Limb (tissue), 2 donors: ENCODE measurements at regions not wholly inside any gene's neighbourhood (a gene's known extent, or its start where the extent isn't known, plus 50 kb on each side); places are given as distances from the start of the nearest gene placed in this dataset.
A peak's percentile ranks its signal among the peaks of the same experiment; 100 is the strongest.

Source experiments
- DNase-seq, 2 donors: peaks; one replicate each; pipeline ENCODE4 v3.0.0-alpha.2; 2016; ENCODE audit errors: extremely low spot score in 2 of 2

- no peak for DNase-seq
Measured at GRCh38 chr2:67281101-67281500, 116.0 kb upstream of the ETAA1 start.

GRCh38 chr2:67283641-67284040, 113.5 kb upstream of the ETAA1 start:
- DNase-seq = no peak

- no peak for DNase-seq
Measured at GRCh38 chr2:67286981-67287759, 110.0 kb upstream of the ETAA1 start.

GRCh38 chr2:67289271-67289670, 107.9 kb upstream of the ETAA1 start:
- no peak for DNase-seq

GRCh38 chr2:67289921-67290371, 107.2 kb upstream of the ETAA1 start:
- no peak for DNase-seq

GRCh38 chr2:67290451-67291290, 106.5 kb upstream of the ETAA1 start:
- no peak for DNase-seq

GRCh38 chr2:67294218-67294617, 102.9 kb upstream of the ETAA1 start:
- DNase-seq = no peak

- DNase-seq = no peak
Measured at GRCh38 chr2:67295406-67295805, 101.7 kb upstream of the ETAA1 start.

- DNase-seq = no peak
Measured at GRCh38 chr2:67295851-67296250, 101.3 kb upstream of the ETAA1 start.

GRCh38 chr2:67304300-67304890, 92.7 kb upstream of the ETAA1 start:
- no peak for DNase-seq

- DNase-seq = no peak
Measured at GRCh38 chr2:67309281-67309680, 87.9 kb upstream of the ETAA1 start.

- no peak for DNase-seq
Measured at GRCh38 chr2:67311536-67311935, 85.6 kb upstream of the ETAA1 start.

- DNase-seq = no peak
Measured at GRCh38 chr2:67312871-67313270, 84.3 kb upstream of the ETAA1 start.

GRCh38 chr2:67313536-67313935, 83.6 kb upstream of the ETAA1 start:
- DNase-seq = no peak

GRCh38 chr2:67318031-67318430, 79.1 kb upstream of the ETAA1 start:
- DNase-seq = no peak

- DNase-seq = no peak
Measured at GRCh38 chr2:67318563-67318962, 78.6 kb upstream of the ETAA1 start.

- no peak for DNase-seq
Measured at GRCh38 chr2:67318993-67319481, 78.1 kb upstream of the ETAA1 start.

GRCh38 chr2:67320861-67321587, 76.1 kb upstream of the ETAA1 start:
- no peak for DNase-seq

GRCh38 chr2:67321588-67321903, 75.6 kb upstream of the ETAA1 start:
- DNase-seq = no peak

- peak in 1 of 2 donors; percentile 41 for DNase-seq
Measured at GRCh38 chr2:67322353-67323001, 74.7 kb upstream of the ETAA1 start.
